ENCODE measurements at regions not wholly inside any gene's neighbourhood (a gene's known extent, or its start where the extent isn't known, plus 50 kb on each side); places are given as distances from the start of the nearest gene placed in this dataset.

- WGBS: 73% methylated on average over 4 of the region's 4 CpGs
- no peaks in the 10 kb centered on the region for H3K9me3 ChIP-seq (ENCODE audit: control insufficient read depth in 4 of 4, low read length in 3 of 4)
- no peak for DNase-seq (ENCODE audit: low spot score)
- no peak overlapping the region for H3K9ac ChIP-seq (ENCODE audit: low read depth in 1 of 2, low read length in 2 of 2)
- no peaks in the 10 kb centered on the region for H3K4me1 ChIP-seq (ENCODE audit: control insufficient read depth in 4 of 4, insufficient read depth in 4 of 4, low read length in 3 of 4)
- no peak overlapping the region for H3K27ac ChIP-seq (ENCODE audit: low read depth in 1 of 2, low read length in 2 of 2)
- H3K36me3 ChIP-seq (ENCODE audit: control insufficient read depth in 4 of 4, insufficient read depth in 3 of 4, low read depth in 1 of 4, low read length in 3 of 4): no peaks in the 10 kb centered on the region
- no peak for TF ChIP-seq NR2F2 (IDR thresholded peaks at IDR 0.05)
- no peak for TF ChIP-seq RAD21 (IDR thresholded peaks at IDR 0.05)
- peaks cover 0 to 6% (median 0%) of the 10 kb centered on the region in 4 donors for H3K27me3 ChIP-seq (ENCODE audit: control insufficient read depth in 4 of 4, insufficient read depth in 4 of 4, low read length in 3 of 4)
- H3K4me3 ChIP-seq (ENCODE audit: low read depth in 1 of 3, low read length in 3 of 3): no peak overlapping the region
These were observed 236.8 kb upstream of the NCAM1 start for GRCh38 chr11:112724496-112724790.

GRCh38 chr11:112725636-112726035 lies 235.6 kb upstream of the NCAM1 start:
- Histone ChIP-seq H3K9me3 (ENCODE audit: control insufficient read depth in 4 of 4, low read length in 3 of 4) (no peaks in the 10 kb centered on the region), H3K27ac (ENCODE audit: low read depth in 1 of 2, low read length in 2 of 2) (no peak overlapping the region), H3K27me3 (ENCODE audit: control insufficient read depth in 4 of 4, insufficient read depth in 4 of 4, low read length in 3 of 4) (peaks cover 0 to 6% (median 0%) of the 10 kb centered on the region in 4 donors), H3K9ac (ENCODE audit: low read depth in 1 of 2, low read length in 2 of 2) (no peak overlapping the region), H3K4me3 (ENCODE audit: low read depth in 1 of 3, low read length in 3 of 3) (no peak overlapping the region), H3K4me1 (ENCODE audit: control insufficient read depth in 4 of 4, insufficient read depth in 4 of 4, low read length in 3 of 4) (no peaks in the 10 kb centered on the region), H3K36me3 (ENCODE audit: control insufficient read depth in 4 of 4, insufficient read depth in 3 of 4, low read depth in 1 of 4, low read length in 3 of 4) (no peaks in the 10 kb centered on the region)
- TF ChIP-seq FOXA2 (IDR thresholded peaks at IDR 0.05) (no peak), JUND (IDR thresholded peaks at IDR 0.05) (no peak), HNF4A (conservative IDR thresholded peaks at IDR 0.05) (no peak), HNF4G (IDR thresholded peaks at IDR 0.05) (no peak), FOXA1 (IDR thresholded peaks at IDR 0.05) (no peak), RXRA (IDR thresholded peaks at IDR 0.05) (no peak), REST (IDR thresholded peaks at IDR 0.05) (no peak), ATF3 (IDR thresholded peaks at IDR 0.05) (no peak), RAD21 (IDR thresholded peaks at IDR 0.05) (no peak), SP1 (IDR thresholded peaks at IDR 0.05) (no peak), MAX (IDR thresholded peaks at IDR 0.05) (no peak), TAF1 (conservative IDR thresholded peaks at IDR 0.05) (no peak), NR2F2 (IDR thresholded peaks at IDR 0.05) (no peak), YY1 (IDR thresholded peaks at IDR 0.05) (no peak), GABPA (IDR thresholded peaks at IDR 0.05 in 1 of 2, conservative IDR thresholded peaks at IDR 0.05 in 1 of 2) (no peak), ZBTB33 (IDR thresholded peaks at IDR 0.05) (no peak), CTCF (IDR thresholded peaks at IDR 0.05; ENCODE audit: low read depth, low read length, missing input control) (no peak), EGR1 (IDR thresholded peaks at IDR 0.05; ENCODE audit: low read depth in 2 of 2) (no peak)
- WGBS: 66% methylated on average over 3 of the region's 3 CpGs
- no peak for DNase-seq (ENCODE audit: low spot score)

All from liver (tissue), 8 donors.